Fibroblast of villous mesenchyme (primary cell): ENCODE measurements at regions not wholly inside any gene's neighbourhood (a gene's known extent, or its start where the extent isn't known, plus 50 kb on each side); places are given as distances from the start of the nearest gene placed in this dataset.
"Not testable (repeated sequence)": the region's sequence is repeated elsewhere in the genome, so short reads cannot be mapped to it uniquely, and the experiment has no call there.

ENCODE experiments used
- DNase-seq: peaks from one replicate; pipeline ENCODE4 v3.0.0-alpha.2; 2010; ENCODE audit warnings: low read depth
- H3K4me3 ChIP-seq: 2 replicates; pipeline ENCODE4 v1.5.1; 2011; ENCODE audit warnings: low read depth, mild to moderate bottlenecking, low read length
- TF ChIP-seq, protein P1 (sequence below): IDR thresholded peaks from 2 replicates; pipeline ENCODE4 v1.5.1; 2012; ENCODE audit warnings: low read depth, mild to moderate bottlenecking, low read length; ENCODE audit not compliant: insufficient read depth

DNA sequence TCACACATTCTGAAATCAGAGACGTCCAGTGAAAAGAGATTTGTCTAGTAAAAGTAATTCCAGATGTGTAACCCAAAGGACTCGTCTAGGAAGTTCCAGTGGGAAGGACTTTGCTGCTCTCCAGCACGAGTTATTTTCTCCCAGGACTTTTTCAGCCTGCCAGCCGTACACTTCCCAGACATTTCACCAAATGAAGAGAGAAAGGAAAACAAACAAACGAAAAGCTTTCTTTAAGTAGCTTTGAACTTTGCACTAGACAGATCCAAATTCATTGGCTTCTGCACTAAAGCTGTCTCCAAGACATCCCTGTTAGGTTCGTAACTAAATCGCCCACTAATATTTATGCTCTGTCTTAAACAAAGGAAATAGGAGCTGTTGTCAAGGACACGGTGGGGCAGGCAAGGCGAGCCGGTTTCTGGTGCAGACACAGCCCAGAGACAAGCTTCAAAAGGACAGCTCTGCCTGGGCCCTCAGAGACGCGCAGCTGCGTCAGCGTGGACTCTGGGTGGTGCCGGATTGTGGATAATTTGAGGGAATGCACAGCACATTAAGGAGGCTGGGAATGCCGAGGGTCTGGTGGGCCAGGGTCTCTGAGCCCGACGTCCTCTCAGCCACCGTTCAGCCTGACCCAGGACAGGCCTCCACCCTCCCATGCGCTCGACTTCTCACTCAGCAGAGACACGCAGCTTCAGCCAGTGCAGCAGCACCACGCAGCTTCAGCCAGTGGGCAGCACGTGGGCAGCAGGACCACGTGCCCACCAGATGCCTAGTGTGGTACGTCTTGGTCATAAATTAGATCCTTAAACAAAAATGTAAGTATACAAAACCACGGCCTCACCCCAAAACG, 64.1 kb upstream of the INSIG1 start:
- TF ChIP-seq, protein P1, sequence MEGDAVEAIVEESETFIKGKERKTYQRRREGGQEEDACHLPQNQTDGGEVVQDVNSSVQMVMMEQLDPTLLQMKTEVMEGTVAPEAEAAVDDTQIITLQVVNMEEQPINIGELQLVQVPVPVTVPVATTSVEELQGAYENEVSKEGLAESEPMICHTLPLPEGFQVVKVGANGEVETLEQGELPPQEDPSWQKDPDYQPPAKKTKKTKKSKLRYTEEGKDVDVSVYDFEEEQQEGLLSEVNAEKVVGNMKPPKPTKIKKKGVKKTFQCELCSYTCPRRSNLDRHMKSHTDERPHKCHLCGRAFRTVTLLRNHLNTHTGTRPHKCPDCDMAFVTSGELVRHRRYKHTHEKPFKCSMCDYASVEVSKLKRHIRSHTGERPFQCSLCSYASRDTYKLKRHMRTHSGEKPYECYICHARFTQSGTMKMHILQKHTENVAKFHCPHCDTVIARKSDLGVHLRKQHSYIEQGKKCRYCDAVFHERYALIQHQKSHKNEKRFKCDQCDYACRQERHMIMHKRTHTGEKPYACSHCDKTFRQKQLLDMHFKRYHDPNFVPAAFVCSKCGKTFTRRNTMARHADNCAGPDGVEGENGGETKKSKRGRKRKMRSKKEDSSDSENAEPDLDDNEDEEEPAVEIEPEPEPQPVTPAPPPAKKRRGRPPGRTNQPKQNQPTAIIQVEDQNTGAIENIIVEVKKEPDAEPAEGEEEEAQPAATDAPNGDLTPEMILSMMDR, result no peak
- DNase-seq, result peak; percentile 72
- no peak overlapping the region for H3K4me3 ChIP-seq

DNA sequence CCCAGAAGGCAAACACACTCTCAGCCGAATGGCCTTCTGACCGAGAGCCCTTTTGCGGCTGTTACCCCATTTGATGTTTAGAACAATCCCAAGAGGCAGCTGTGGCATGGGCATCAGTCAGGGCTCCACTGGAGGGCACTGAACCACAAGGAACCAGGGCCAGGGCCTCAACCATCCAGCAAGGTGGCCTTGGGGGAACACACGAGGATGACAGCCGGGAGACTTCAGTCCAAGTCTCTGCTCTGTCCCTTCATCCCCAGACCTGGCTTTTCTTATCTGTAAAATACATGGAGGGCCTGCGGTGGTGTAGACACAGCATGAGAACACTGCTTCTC, 63.6 kb upstream of the INSIG1 start:
- TF ChIP-seq, protein P1, result no peak
- no peak overlapping the region for H3K4me3 ChIP-seq
- no peak for DNase-seq

GRCh38 chr7:155234950-155235789, 62.5 kb upstream of the INSIG1 start:
- no peak for DNase-seq
- H3K4me3 ChIP-seq, result no peak overlapping the region
- TF ChIP-seq, protein P1, result no peak

- TF ChIP-seq, protein P1, result no peak
- DNase-seq, result no peak
- H3K4me3 ChIP-seq, result no peak overlapping the region
Observed at GRCh38 chr7:155236386-155236785, 61.3 kb upstream of the INSIG1 start.

GRCh38 chr7:155237297-155237696, 60.4 kb upstream of the INSIG1 start:
- DNase-seq, result no peak
- H3K4me3 ChIP-seq, result no peak overlapping the region
- TF ChIP-seq, protein P1, result no peak

GRCh38 chr7:155237730-155238129, 59.9 kb upstream of the INSIG1 start:
- no peak overlapping the region for H3K4me3 ChIP-seq
- no peak for DNase-seq
- TF ChIP-seq, protein P1, result no peak

DNA sequence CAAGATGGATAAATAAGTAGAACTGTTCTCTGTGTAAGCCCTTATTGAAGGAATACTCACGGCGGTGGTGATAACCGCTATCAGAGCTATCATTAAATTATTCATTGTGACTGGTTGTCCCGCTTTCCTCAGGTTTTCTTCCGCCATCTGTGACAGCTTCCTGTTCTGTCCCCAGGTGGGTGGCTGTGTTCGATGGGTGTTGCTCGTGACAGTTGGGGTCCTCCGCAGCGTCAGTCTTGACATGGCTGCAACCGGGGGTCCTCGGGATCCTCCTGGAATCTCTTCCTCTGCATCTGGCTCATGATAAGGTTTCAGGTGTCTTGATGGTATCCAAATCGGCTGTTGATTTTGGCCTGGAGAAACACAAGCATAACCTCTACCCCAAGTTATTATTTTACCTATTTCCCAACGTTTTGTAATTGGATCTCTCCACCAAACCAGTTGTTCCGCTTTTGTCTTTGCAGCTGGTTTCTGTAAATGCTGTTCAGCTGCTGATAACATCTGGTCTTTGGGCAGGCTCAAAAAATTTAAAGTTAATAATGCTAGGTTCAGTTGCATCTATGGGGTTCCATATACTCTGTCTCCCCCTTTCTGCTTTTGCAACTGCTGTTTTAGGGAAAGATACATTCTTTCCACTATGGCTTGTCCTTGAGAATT, 58.1 kb upstream of the INSIG1 start:
- DNase-seq, H3K4me3 ChIP-seq: not testable (repeated sequence)
